C4-2B (cell line): ENCODE measurements at regions not wholly inside any gene's neighbourhood (a gene's known extent, or its start where the extent isn't known, plus 50 kb on each side); places are given as distances from the start of the nearest gene placed in this dataset.

Experiments used
- H3K27ac ChIP-seq: fragments of 450-650 bp; 2 replicates; pipeline ENCODE4 v1.5.1; 2017
- ZFX ChIP-seq: fragments of 450-650 bp; IDR thresholded peaks from 2 replicates; pipeline ENCODE4 v1.6.1; 2017
- TF ChIP-seq, protein P1 (sequence below): fragments of 450-650 bp; conservative IDR thresholded peaks from 2 replicates; pipeline ENCODE4 v1.5.1; 2017; ENCODE audit warnings: mild to moderate bottlenecking

GRCh38 chr3:42037318-42037945 is 53.7 kb upstream of the TRAK1 start:
- H3K27ac ChIP-seq = no peak overlapping the region; the same call in 1 of the 2 replicates
- TF ChIP-seq ZFX = no peak
- TF ChIP-seq, protein P1, sequence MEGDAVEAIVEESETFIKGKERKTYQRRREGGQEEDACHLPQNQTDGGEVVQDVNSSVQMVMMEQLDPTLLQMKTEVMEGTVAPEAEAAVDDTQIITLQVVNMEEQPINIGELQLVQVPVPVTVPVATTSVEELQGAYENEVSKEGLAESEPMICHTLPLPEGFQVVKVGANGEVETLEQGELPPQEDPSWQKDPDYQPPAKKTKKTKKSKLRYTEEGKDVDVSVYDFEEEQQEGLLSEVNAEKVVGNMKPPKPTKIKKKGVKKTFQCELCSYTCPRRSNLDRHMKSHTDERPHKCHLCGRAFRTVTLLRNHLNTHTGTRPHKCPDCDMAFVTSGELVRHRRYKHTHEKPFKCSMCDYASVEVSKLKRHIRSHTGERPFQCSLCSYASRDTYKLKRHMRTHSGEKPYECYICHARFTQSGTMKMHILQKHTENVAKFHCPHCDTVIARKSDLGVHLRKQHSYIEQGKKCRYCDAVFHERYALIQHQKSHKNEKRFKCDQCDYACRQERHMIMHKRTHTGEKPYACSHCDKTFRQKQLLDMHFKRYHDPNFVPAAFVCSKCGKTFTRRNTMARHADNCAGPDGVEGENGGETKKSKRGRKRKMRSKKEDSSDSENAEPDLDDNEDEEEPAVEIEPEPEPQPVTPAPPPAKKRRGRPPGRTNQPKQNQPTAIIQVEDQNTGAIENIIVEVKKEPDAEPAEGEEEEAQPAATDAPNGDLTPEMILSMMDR = no peak

DNA sequence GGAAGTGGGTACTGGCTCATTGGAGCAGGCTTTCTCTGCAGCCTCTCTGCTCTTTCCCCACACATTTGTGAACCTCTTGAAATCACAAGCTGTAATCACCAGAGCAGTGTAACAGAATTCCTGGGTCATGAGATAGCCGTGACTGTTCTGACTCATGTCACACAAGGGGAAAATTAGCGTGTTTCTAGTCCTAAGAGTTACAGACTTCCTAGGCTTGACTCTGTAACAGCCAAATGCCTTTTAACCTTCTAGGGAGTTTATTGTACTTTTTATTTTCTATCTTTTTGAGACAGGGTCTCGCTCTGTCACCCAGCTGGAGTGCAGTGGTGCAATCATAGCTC is 54.7 kb upstream of the TRAK1 start:
- TF ChIP-seq, protein P1 = no peak
- no peak for TF ChIP-seq ZFX
- H3K27ac ChIP-seq = peak overlapping the region; percentile 82

- H3K27ac ChIP-seq = peak overlapping the region; percentile 82
- TF ChIP-seq, protein P1 = no peak
- 0 out of 2 replicates have a peak, but pooled peaks have one; percentile 7 for TF ChIP-seq ZFX
These were observed 55.2 kb upstream of the TRAK1 start for GRCh38 chr3:42035816-42036482.

DNA sequence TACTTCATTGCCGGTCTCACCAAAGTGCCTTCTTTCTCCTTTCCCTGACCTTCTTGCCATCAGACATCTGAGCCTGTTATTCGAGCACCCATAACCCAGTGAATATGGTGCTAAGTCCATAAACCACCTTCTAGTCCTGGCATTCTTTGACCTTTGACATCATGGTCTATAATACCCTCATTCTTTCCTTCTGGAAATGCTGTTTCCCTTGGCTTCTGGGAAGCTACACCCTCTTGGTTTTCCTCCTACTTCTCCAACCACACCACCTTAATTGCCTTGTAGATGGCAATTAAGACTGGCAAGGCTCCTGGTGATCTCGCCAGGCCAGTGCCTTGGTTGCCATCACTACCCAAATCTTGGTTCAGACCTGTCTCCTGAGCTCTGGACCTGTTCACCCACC is 56.1 kb upstream of the TRAK1 start:
- no peak for TF ChIP-seq ZFX
- TF ChIP-seq, protein P1 = no peak
- peak overlapping the region; percentile 82 for H3K27ac ChIP-seq

- H3K27ac ChIP-seq = peak overlapping the region; percentile 82; the same call in 1 of the 2 replicates
- TF ChIP-seq, protein P1 = no peak
These were observed 57.4 kb upstream of the TRAK1 start for GRCh38 chr3:42033741-42034140.

GRCh38 chr3:42032693-42033349 is 58.3 kb upstream of the TRAK1 start:
- H3K27ac ChIP-seq = peak overlapping the region; percentile 25
- TF ChIP-seq, protein P1 = no peak
- no peak for TF ChIP-seq ZFX
